ENCODE measurements at regions not wholly inside any gene's neighbourhood (a gene's known extent, or its start where the extent isn't known, plus 50 kb on each side); places are given as distances from the start of the nearest gene placed in this dataset.

DNA sequence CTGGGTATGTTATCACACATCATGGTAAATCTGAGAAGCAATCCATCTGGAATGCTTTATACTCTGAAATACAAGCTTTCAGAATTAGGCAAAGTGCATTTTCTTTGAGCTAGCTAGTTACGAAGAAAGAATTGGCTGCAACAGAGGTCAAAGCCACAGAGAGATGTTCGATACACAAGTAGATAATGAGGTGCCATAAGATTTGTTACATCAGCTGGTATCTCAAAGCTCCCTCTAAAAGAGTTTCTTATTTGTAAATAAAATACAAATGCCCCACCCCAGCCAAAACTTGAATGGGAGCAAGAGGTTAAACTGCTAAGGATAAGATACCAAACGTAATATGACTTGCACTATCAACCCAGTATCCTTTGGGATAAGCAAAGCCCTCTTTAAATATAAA lies 84.0 kb upstream of the SLCO3A1 start (continued):
- no peak for TF ChIP-seq ZNF224 (CRISPR knock-in tag; IDR thresholded peaks at IDR 0.05)
- TF ChIP-seq SRSF3 (IDR thresholded peaks at IDR 0.05; ENCODE audit: insufficient read depth, low read length): no peak
- TF ChIP-seq PCBP1 (IDR thresholded peaks at IDR 0.05; ENCODE audit: low read depth, low read length, poor library complexity, severe bottlenecking): no peak
- TF ChIP-seq SRF (CRISPR knock-in tag; IDR thresholded peaks at IDR 0.05): no peak

DNA sequence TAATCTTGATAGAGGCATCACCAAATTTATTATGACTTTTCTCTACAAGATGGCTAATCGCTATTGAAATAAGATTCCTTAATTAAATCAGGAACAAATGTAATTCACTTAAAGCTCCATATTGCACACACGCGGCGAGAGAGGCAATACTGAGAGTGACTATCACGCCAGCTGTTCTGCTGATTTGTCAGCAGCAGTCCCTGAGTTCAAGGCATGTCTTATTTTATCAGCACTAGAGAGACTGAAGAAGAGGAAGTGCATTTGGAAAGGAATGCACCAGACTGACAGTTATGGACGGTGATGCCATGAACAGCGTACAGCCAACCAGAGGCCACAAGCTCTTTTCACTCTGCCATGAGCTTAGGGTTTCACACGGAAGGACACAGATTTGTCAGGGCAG lies 83.6 kb upstream of the SLCO3A1 start:
- H2AFZ ChIP-seq (ENCODE audit: low read depth, low read length): no peak overlapping the region
- intact Hi-C loops (cut with micrococcal nuclease) (no loop called here), in situ Hi-C loops (cut with MboI) (no loop called here)

More for the DNA sequence above, 83.6 kb upstream of the SLCO3A1 start:
- H3K4me2 ChIP-seq (ENCODE audit: insufficient read depth, low read length): no peak overlapping the region
- H3K9ac ChIP-seq (ENCODE audit: insufficient read depth in 1 of 2, low read depth in 2 of 2, low read length in 2 of 2): no peak overlapping the region
- H3K27me3 ChIP-seq (ENCODE audit: control insufficient read depth in 2 of 2, insufficient read depth in 2 of 2, low read length in 2 of 2): no peaks in the 10 kb centered on the region; a peak in 2 of 5 replicates
- peaks cover 3% of the 10 kb centered on the region for H3K9me1 ChIP-seq (ENCODE audit: control insufficient read depth, insufficient read depth, low read length)
- H4K20me1 ChIP-seq (replicated peaks; ENCODE audit: control insufficient read depth, insufficient read depth, low read length): no peaks in the 10 kb centered on the region
- DNase-seq (ENCODE audit: extremely low read depth in 1 of 4, low spot score in 3 of 4): no peak
- H3K4me1 ChIP-seq (replicated peaks in 1 of 2; ENCODE audit: control insufficient read depth in 2 of 2, insufficient read depth in 2 of 2, low read length in 2 of 2): no peaks in the 10 kb centered on the region
- no peak overlapping the region for H3K27ac ChIP-seq (ENCODE audit: extremely low read depth, low read depth, low read length)
- H3K79me2 ChIP-seq (ENCODE audit: control insufficient read depth, insufficient read depth, low read length): no peaks in the 10 kb centered on the region
- H3K36me3 ChIP-seq (ENCODE audit: control insufficient read depth, insufficient read depth, low read length): no peaks in the 10 kb centered on the region
- ChIA-PET POLR2A (interaction anchor here (0.9 kb wide), 1 partner anchor 16 kb away, joined by 3 read pairs; no protein-coding TSS in a partner anchor), CTCF (ENCODE audit: low intra/inter-chr PET ratio) (no interaction called here)
- no peak for FAIRE-seq
- TF ChIP-seq, protein P1, sequence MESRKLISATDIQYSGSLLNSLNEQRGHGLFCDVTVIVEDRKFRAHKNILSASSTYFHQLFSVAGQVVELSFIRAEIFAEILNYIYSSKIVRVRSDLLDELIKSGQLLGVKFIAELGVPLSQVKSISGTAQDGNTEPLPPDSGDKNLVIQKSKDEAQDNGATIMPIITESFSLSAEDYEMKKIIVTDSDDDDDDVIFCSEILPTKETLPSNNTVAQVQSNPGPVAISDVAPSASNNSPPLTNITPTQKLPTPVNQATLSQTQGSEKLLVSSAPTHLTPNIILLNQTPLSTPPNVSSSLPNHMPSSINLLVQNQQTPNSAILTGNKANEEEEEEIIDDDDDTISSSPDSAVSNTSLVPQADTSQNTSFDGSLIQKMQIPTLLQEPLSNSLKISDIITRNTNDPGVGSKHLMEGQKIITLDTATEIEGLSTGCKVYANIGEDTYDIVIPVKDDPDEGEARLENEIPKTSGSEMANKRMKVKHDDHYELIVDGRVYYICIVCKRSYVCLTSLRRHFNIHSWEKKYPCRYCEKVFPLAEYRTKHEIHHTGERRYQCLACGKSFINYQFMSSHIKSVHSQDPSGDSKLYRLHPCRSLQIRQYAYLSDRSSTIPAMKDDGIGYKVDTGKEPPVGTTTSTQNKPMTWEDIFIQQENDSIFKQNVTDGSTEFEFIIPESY (CRISPR knock-in tag; IDR thresholded peaks at IDR 0.05): no peak
- TF ChIP-seq SPI1 (IDR thresholded peaks at IDR 0.05; ENCODE audit: borderline replicate concordance, low read depth, low read length): peak; percentile 85; the same call in 1 of the 2 replicates
- no peak overlapping the region for H3K4me3 ChIP-seq
- BruUV-seq (replicated peaks): no TSS peak
- ATAC-seq: no peak
- H3K9me3 ChIP-seq (replicated peaks; ENCODE audit: control insufficient read depth, insufficient read depth, low read depth, low read length): no peaks in the 10 kb centered on the region
- 0% methylated on average over 8 of the region's 8 CpGs for WGBS (ENCODE audit: insufficient coverage, low coverage, missing lambda C conversion rate)
